ENCODE measurements at regions not wholly inside any gene's neighbourhood (a gene's known extent, or its start where the extent isn't known, plus 50 kb on each side); places are given as distances from the start of the nearest gene placed in this dataset.

DNA sequence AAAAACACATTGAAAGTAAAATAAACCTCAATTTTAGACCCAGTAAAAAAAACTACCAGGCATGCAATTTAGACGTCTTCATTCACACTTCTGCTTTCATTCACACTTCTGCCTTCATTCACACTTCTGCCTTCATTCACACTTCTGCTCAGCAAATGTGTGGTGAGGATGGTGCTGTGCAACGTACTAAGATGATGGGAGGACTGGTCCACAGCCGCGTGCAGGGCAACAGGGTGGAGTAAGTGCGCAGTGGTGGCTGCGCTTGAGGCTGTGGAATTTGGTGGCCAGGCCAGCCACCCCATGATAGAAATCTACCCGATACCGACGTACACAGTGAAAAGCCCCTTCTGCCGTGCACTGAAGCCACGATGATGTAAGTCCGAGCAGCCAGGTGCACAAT is 114.3 kb upstream of the CD93 start:
- peaks cover 20% of the 10 kb centered on the region for H3K27me3 Mint-ChIP-seq (ENCODE audit: low read depth)
- H3K27ac Mint-ChIP-seq, result no peak overlapping the region
- no peaks in the 10 kb centered on the region for H3K36me3 Mint-ChIP-seq (ENCODE audit: insufficient read depth in 2 of 2)
- no peak for DNase-seq
- no peaks in the 10 kb centered on the region for H3K9me3 Mint-ChIP-seq
- H3K4me1 Mint-ChIP-seq (ENCODE audit: low read depth), result no peaks in the 10 kb centered on the region
- ATAC-seq (replicated peaks in 1 of 2), result no peak
- no peak overlapping the region for H3K4me3 Mint-ChIP-seq

DNA sequence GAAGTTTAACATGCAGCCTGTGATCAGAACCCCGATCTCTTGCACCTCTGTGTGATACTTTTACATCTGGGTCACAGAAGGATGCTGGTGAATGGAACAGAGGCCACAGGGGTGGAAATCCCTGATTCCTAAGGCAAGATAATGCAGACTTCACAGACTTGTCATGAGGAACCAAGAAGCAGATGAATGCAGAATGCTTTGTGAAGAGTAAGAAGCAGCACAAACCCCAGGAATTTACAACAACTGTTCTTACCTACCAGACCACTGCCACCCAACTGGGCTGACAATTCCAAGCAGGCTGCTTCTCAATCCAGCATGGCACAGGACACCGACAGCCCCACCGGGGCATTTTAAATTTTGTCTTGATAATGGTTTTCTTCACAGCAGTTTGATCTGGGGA is 113.2 kb upstream of the CD93 start:
- ATAC-seq (replicated peaks in 1 of 2) (no peak), DNase-seq (no peak)
- H3K4me1 Mint-ChIP-seq (ENCODE audit: low read depth), result no peaks in the 10 kb centered on the region
- H3K27ac Mint-ChIP-seq, result no peak overlapping the region
- no peak overlapping the region for H3K4me3 Mint-ChIP-seq
- no peaks in the 10 kb centered on the region for H3K36me3 Mint-ChIP-seq (ENCODE audit: insufficient read depth in 2 of 2)
- H3K9me3 Mint-ChIP-seq, result no peaks in the 10 kb centered on the region
- peaks cover 15% of the 10 kb centered on the region for H3K27me3 Mint-ChIP-seq (ENCODE audit: low read depth)

DNA sequence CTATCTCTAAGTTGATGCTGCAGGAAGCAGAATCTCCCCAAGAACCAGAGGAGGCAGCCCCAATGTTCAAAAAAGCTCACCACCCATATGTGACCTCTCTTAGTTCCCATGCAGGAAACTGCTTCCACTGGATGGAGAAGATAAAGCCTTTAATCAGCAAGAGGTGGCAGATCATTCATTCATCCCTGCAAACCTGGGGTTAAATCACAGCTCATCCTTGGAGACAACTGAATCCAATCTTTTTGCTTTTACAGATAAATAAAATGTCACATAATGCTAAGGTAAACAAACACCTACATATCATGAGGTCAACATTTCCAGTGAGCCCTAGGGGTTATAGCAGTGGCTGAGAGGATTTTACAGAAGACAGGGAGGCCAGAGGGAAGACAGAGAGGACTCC is 112.7 kb upstream of the CD93 start:
- H3K27ac Mint-ChIP-seq, result no peak overlapping the region
- H3K4me3 Mint-ChIP-seq, result no peak overlapping the region
- no peaks in the 10 kb centered on the region for H3K4me1 Mint-ChIP-seq (ENCODE audit: low read depth)
- no peaks in the 10 kb centered on the region for H3K36me3 Mint-ChIP-seq (ENCODE audit: insufficient read depth in 2 of 2)
- H3K27me3 Mint-ChIP-seq (ENCODE audit: low read depth), result peaks cover 15% of the 10 kb centered on the region
- DNase-seq (no peak), ATAC-seq (replicated peaks in 1 of 2) (no peak)
- H3K9me3 Mint-ChIP-seq, result no peaks in the 10 kb centered on the region

DNA sequence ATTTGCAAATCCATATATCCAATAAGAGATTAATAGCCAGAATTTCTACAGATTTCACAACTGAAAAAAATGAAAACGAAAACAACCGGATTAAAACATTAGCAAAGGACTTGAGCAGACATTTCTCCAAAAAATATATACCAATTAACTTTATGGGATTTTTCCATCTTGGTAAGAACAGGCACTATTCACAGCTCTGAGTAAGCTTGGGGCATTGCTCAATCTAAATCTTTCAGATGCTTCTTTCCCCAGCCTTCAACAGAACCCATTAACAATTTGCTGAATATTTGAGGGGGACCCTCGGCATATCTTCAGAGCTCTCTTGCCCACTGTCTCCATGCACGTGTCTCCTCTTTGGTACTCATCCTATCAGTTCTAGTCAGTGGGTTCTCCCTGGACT is 111.7 kb upstream of the CD93 start:
- H3K4me1 Mint-ChIP-seq (ENCODE audit: low read depth), result no peaks in the 10 kb centered on the region
- no peak overlapping the region for H3K4me3 Mint-ChIP-seq
- H3K9me3 Mint-ChIP-seq, result no peaks in the 10 kb centered on the region
- no peak overlapping the region for H3K27ac Mint-ChIP-seq
- DNase-seq (no peak), ATAC-seq (replicated peaks in 1 of 2) (no peak)
- H3K27me3 Mint-ChIP-seq (ENCODE audit: low read depth), result peaks cover 9% of the 10 kb centered on the region
- no peaks in the 10 kb centered on the region for H3K36me3 Mint-ChIP-seq (ENCODE audit: insufficient read depth in 2 of 2)

DNA sequence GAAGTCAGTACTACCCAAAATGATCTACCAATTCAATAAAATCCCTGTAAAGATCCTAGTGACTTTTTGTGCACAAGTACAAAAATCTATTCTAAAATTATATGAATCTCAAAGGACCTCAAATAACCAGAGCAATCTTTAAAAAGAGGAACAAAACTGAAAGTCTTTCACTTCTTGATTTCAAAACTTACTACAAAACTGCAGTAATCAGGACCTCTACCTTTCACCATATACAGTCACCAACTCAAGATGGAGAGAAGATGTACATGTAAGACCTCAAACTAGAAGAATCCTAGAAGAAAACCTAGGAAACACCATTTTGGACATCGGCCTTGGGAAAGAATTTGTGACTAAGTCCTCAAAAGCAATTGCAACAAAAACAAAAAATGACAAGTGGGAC is 109.5 kb upstream of the CD93 start:
- Mint-ChIP-seq H3K9me3 (no peaks in the 10 kb centered on the region), H3K27me3 (ENCODE audit: low read depth) (peaks cover 5% of the 10 kb centered on the region), H3K4me1 (ENCODE audit: low read depth) (no peaks in the 10 kb centered on the region), H3K4me3 (no peak overlapping the region), H3K27ac (no peak overlapping the region), H3K36me3 (ENCODE audit: insufficient read depth in 2 of 2) (no peaks in the 10 kb centered on the region)
- no peak for DNase-seq
- no peak for ATAC-seq (replicated peaks in 1 of 2)

DNA sequence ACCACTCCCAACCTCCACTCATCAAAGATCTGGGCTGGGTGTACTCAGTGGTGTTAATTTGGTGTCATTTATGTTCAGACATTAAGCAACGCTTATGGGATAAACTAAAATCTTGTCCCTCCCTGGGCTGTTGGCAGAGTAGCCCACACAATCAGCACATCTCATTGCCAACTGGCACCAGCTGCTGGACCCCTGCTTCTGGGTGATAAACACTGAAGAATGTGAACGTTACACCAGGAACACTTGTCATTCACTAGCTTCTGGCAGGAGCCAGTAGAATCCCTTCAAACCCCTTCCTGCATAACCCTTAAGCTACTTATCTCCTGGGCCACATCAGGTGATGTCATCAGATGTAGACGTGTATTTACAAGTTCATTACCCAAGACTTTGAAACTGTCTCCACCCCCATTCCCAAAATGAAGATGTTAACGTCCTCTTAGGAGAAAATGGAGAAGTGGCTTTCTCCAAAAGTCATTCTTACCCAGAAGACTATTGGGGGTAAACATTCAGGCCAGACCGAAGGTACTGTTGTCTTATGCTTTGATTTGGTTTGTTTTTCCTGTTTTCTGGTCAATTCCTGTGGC is 107.8 kb upstream of the CD93 start:
- Mint-ChIP-seq H3K36me3 (ENCODE audit: insufficient read depth in 2 of 2) (no peaks in the 10 kb centered on the region), H3K27me3 (ENCODE audit: low read depth) (no peaks in the 10 kb centered on the region), H3K4me1 (ENCODE audit: low read depth) (no peaks in the 10 kb centered on the region), H3K27ac (no peak overlapping the region), H3K4me3 (no peak overlapping the region), H3K9me3 (no peaks in the 10 kb centered on the region)
- ATAC-seq (replicated peaks in 1 of 2), result no peak
- no peak for DNase-seq

DNA sequence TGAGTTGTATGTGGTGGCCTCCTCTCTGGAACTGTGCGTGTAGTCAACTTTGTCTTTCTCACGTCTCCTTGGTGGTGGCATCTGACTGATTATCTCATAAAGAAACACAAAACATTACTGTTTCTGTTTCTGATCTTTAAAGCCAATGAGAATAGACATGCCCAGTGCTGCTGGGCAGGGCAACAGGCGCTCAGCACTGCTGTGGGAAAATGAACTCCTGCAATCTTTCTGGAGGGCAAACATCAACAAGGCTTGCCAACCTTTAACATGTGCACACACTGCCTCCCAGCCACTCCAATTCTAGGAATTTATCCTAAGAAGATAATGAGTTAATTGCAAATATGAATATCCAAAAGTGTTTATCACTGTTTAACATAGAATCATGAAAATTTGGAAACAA is 106.3 kb upstream of the CD93 start:
- DNase-seq, result no peak
- no peaks in the 10 kb centered on the region for H3K9me3 Mint-ChIP-seq
- no peaks in the 10 kb centered on the region for H3K36me3 Mint-ChIP-seq (ENCODE audit: insufficient read depth in 2 of 2)
- no peaks in the 10 kb centered on the region for H3K4me1 Mint-ChIP-seq (ENCODE audit: low read depth)
- ATAC-seq (replicated peaks in 1 of 2), result no peak
- H3K27ac Mint-ChIP-seq, result no peak overlapping the region
- H3K27me3 Mint-ChIP-seq (ENCODE audit: low read depth), result no peaks in the 10 kb centered on the region
- H3K4me3 Mint-ChIP-seq, result no peak overlapping the region

DNA sequence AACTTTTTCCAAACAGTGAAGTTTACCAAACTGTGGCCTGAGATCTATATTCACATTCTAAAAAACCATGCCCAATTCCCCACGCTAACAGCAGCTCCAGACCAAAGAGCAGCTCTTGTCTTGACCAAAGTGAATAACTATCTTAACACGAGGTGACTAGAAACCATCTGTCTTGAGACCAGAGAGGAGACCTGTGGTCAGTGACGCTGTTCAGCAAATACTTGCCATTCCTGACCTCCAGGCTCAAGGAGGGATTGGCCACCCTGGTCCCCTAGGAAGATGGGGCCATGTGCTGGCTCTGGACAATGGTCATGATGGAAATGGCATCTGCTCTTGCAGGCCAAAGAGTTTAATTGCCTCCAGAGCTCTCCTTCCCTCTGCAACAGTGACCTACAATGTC is 104.4 kb upstream of the CD93 start:
- Mint-ChIP-seq H3K4me1 (ENCODE audit: low read depth) (no peaks in the 10 kb centered on the region), H3K4me3 (no peak overlapping the region), H3K27me3 (ENCODE audit: low read depth) (no peaks in the 10 kb centered on the region), H3K36me3 (ENCODE audit: insufficient read depth in 2 of 2) (no peaks in the 10 kb centered on the region), H3K9me3 (no peaks in the 10 kb centered on the region), H3K27ac (no peak overlapping the region)
- DNase-seq (no peak), ATAC-seq (replicated peaks in 1 of 2) (no peak)

DNA sequence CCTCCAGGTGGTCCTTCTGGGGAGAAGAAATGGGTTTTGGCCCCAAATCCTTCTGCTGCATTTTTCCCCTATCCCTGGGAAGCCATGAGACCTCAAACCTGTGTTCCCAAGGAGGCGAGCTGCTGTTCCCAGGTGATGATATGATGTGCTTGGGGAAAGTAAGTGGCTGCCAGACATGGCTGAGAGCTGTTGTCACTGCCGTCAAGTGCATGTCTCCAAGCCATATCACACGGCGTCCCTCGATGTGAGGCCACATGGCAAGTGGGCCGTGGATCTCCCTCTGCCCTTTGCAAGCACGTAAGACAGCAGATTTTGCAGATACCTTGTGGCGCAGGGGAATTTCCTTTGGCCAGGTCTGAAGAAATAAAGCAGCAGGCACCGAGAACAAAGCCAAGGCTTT is 103.7 kb upstream of the CD93 start:
- DNase-seq, result no peak
- Mint-ChIP-seq H3K9me3 (peaks cover 0 to under 1% of the 10 kb centered on the region in 2 donors), H3K36me3 (ENCODE audit: insufficient read depth in 2 of 2) (no peaks in the 10 kb centered on the region), H3K4me1 (ENCODE audit: low read depth) (no peaks in the 10 kb centered on the region), H3K27ac (no peak overlapping the region), H3K4me3 (no peak overlapping the region), H3K27me3 (ENCODE audit: low read depth) (no peaks in the 10 kb centered on the region)
- ATAC-seq (replicated peaks in 1 of 2), result no peak

DNA sequence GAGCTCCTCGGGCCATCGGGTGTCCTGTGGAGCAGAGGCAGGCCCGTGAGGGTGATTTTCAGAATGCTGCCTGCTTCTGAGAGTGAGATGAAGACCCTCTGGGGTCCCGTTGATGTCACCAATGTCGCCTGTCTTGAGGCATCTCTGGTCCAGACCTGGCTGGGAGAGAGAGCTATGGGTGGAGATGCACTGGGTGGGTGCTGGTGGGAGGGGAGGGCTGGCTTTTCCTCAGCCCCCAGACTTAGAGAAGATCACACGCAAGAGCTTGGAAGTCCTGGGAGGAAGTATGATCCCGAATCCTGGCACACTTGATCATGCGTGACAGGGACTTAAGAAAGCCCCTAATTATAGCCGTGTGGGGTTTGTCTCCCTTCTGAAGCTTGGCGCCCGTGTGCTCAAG is 103.2 kb upstream of the CD93 start:
- Mint-ChIP-seq H3K27ac (no peak overlapping the region), H3K36me3 (ENCODE audit: insufficient read depth in 2 of 2) (no peaks in the 10 kb centered on the region)

DNA sequence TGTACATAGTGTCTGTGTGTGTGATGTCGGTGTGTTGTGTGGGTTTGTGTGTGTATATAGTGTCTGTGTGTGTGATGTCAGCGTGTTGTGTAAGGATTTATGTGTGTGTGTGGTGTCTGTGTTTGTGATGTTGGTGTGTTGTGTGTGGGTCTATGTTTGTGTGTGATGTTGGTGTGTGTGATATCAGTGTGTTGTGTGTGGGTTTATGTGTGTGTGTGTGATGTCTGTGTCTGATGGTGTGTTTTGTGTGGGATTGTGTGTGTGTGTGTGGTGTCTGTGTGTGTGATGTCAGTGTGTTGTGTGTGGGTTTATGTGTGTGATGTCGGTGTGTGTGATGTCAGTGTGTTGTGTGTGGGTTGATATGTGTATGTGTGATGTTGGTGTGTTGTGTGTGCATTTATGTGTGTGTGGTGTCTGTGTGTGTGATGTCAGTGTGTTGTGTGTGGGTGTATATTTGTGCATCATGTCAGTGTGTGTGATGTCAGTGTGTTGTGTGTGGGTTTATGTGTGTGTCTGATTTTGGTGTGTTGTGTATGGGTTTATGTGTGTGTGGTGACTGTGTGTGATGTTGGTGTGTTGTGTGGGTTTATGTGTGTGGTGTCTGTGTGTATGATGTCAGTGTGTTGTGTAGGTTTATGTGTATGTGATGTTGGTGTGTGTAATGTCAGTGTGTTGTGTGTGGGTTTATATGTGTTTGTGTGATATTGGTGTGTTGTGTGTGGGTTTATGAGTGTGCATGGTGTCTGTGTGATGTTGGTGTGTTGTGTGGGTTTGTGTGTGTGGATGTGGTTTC is 102.4 kb upstream of the CD93 start:
- ATAC-seq (replicated peaks in 1 of 2), result no peak
- Mint-ChIP-seq H3K36me3 (ENCODE audit: insufficient read depth in 2 of 2) (peaks cover 0 to under 1% of the 10 kb centered on the region in 2 donors), H3K27me3 (ENCODE audit: low read depth) (no peaks in the 10 kb centered on the region), H3K9me3 (peaks cover 0 to 2% of the 10 kb centered on the region in 2 donors), H3K4me1 (ENCODE audit: low read depth) (no peaks in the 10 kb centered on the region), H3K4me3 (no peak overlapping the region), H3K27ac (no peak overlapping the region)
- DNase-seq, result no peak

More for the DNA sequence above, 103.2 kb upstream of the CD93 start:
- H3K4me3 Mint-ChIP-seq, result no peak overlapping the region
- ATAC-seq (replicated peaks in 1 of 2) (no peak), DNase-seq (no peak)
- no peaks in the 10 kb centered on the region for H3K4me1 Mint-ChIP-seq (ENCODE audit: low read depth)
- no peaks in the 10 kb centered on the region for H3K27me3 Mint-ChIP-seq (ENCODE audit: low read depth)
- H3K9me3 Mint-ChIP-seq, result peaks cover 0 to 2% of the 10 kb centered on the region in 2 donors

DNA sequence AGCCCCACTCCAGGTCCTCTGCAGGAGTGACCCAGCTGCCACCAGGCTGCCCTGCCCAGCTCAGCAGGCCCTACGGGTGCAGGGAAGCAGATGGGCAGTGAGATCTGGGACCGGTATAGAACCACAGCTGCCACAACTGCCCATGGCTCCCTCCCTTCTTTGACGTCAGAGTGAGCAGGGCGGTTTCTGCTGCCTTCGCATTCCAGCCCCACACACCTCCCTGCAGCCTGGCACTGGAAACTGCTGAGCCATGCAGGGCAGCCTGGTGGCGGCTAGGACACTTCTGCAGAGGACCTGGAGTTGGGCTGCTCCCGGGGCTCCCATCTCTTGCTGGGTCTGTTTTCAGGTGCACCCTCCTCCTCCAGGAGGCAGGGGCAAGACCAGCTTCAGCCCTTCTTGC is 101.6 kb upstream of the CD93 start:
- no peak overlapping the region for H3K27ac Mint-ChIP-seq
- no peaks in the 10 kb centered on the region for H3K27me3 Mint-ChIP-seq (ENCODE audit: low read depth)
- peaks cover 0 to 1% of the 10 kb centered on the region in 2 donors for H3K36me3 Mint-ChIP-seq (ENCODE audit: insufficient read depth in 2 of 2)
- H3K4me3 Mint-ChIP-seq, result no peak overlapping the region
- DNase-seq (no peak), ATAC-seq (replicated peaks in 1 of 2) (no peak)
- H3K9me3 Mint-ChIP-seq, result peaks cover 0 to 2% of the 10 kb centered on the region in 2 donors
- H3K4me1 Mint-ChIP-seq (ENCODE audit: low read depth), result no peaks in the 10 kb centered on the region

DNA sequence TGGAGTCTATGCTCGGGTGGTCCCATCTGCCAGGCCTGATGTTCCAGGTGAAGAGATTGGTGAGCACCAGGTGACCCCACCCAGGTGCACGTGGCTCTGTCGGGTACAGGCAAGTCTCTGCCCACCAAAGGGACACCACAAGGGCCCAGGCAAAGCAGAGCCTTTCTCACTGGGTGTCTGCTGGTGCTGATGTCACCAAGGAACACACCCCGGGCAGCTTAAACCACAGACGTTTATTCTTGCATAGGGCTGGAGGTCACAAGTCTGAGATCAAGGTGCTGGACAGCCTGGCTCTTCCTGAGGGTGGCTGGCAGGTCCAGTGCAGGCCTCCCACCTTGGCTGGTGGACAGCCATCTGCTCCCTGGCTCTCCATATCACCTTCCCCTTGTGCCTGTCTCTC is 100.7 kb upstream of the CD93 start:
- peaks cover 0 to 2% of the 10 kb centered on the region in 2 donors for H3K9me3 Mint-ChIP-seq
- DNase-seq (no peak), ATAC-seq (replicated peaks in 1 of 2) (no peak)
- H3K4me1 Mint-ChIP-seq (ENCODE audit: low read depth), result no peaks in the 10 kb centered on the region
- H3K4me3 Mint-ChIP-seq, result no peak overlapping the region
- H3K36me3 Mint-ChIP-seq (ENCODE audit: insufficient read depth in 2 of 2), result peaks cover 0 to 1% of the 10 kb centered on the region in 2 donors
- no peak overlapping the region for H3K27ac Mint-ChIP-seq
- no peaks in the 10 kb centered on the region for H3K27me3 Mint-ChIP-seq (ENCODE audit: low read depth)

DNA sequence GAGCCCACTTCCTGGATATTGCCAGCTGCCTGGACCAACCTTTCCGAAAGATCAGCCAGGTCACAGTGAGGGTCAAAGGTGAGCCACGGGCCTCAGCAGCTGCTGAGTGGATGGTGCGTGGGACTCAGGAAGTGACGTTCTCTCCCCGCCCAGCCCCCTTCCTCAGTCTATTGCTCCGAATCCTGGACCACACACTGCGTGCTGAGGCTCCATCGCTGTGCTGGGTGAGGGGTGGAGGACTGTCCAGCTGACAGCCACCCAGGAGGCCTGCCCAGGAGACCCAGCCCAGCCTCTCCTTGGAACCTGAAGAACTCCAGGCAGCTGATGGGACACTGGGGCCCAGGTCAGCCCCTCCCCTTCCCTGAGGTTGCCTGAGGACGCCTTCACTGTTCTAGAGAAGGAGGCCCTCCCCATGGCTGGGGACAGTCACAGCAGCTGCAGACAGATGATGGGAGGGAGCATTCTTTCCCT is 94.4 kb upstream of the CD93 start:
- DNase-seq (no peak), ATAC-seq (replicated peaks in 1 of 2) (no peak)
- no peaks in the 10 kb centered on the region for H3K4me1 Mint-ChIP-seq (ENCODE audit: low read depth)
- H3K36me3 Mint-ChIP-seq (ENCODE audit: insufficient read depth in 2 of 2), result peaks cover 0 to 1% of the 10 kb centered on the region in 2 donors
- no peak overlapping the region for H3K4me3 Mint-ChIP-seq
- peaks cover 0 to 2% of the 10 kb centered on the region in 2 donors for H3K9me3 Mint-ChIP-seq
- no peak overlapping the region for H3K27ac Mint-ChIP-seq
- no peaks in the 10 kb centered on the region for H3K27me3 Mint-ChIP-seq (ENCODE audit: low read depth)
